Hematopoietic multipotent progenitor cell treated with erythropoietin and hydrocortisone succinate and interleukin-3 and kit ligand, for 15 days (in vitro differentiated cells): ENCODE measurements at regions not wholly inside any gene's neighbourhood (a gene's known extent, or its start where the extent isn't known, plus 50 kb on each side); places are given as distances from the start of the nearest gene placed in this dataset.
"Not testable (repeated sequence)": the region's sequence is repeated elsewhere in the genome, so short reads cannot be mapped to it uniquely, and the experiment has no call there.

Experiments
- DNase-seq: peaks from one replicate; pipeline ENCODE4 v3.0.0-alpha.2; 2015; ENCODE audit warnings: low spot score

- DNase-seq, result no peak
Observed at GRCh38 chr1:95614197-95614596, 380.2 kb downstream of the RWDD3 start.

DNA sequence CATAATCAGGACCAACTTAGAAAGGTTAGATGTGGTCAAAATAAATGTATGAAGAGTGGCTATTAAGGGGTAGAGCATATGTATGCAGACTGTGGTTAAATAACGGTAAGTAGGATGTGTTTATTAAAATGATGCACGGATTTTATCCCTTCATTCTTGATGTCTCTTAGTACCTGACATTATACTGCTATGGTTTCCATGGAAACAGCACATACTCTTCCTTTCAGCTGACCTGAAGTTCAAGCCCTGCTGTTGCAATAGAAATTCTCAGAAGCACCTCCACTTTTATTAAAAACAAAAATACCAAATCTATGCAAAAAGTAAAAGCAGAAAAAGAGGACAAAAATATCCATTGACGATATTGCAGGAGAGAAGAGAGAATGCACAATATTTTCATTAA is 381.4 kb downstream of the RWDD3 start:
- DNase-seq, result no peak

GRCh38 chr1:95620076-95620475 is 386.1 kb downstream of the RWDD3 start:
- DNase-seq, result no peak

DNA sequence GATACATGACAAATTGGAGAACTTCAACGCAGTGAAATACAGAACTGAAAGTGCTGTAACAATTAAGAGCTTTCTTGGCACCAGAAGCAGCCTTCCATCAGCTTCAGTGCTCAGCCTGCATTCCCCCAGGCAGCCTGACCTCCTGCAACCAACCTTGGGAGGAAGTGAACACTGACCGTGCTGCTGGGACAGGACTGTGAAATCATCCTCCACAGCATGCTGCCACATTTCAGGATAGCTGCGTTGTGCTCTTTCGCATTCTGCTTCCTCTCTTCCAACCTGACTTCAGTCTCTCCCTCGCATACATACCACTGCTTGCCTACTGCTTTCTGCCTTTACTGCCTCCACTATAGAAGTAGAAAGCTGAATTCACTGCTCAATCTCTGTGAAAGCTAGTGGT is 388.6 kb downstream of the RWDD3 start:
- no peak for DNase-seq

GRCh38 chr1:95625224-95625623 is 391.2 kb downstream of the RWDD3 start:
- no peak for DNase-seq

DNA sequence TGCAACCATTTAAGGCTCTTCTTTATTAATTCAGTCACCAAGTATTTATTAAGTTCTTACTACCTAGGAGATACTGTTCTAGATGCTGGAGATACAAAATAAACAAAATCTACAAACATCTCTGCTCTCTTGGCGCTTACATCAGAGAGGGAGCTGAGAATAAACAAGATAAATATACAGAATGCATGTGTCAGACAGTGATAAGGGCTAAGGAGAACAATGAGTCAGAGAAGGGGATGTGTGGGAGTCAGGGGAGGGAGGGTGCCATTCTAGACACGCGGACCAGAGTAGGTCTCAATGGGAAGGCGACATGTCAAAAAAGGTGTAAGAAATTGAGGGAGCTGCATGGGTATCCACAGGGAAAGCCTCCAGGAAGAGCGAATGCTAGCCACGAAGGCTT is 393.2 kb downstream of the RWDD3 start:
- no peak for DNase-seq

GRCh38 chr1:95631695-95632094 is 397.7 kb downstream of the RWDD3 start:
- DNase-seq, result no peak

GRCh38 chr1:95635811-95636210 is 401.8 kb downstream of the RWDD3 start:
- DNase-seq, result no peak

DNA sequence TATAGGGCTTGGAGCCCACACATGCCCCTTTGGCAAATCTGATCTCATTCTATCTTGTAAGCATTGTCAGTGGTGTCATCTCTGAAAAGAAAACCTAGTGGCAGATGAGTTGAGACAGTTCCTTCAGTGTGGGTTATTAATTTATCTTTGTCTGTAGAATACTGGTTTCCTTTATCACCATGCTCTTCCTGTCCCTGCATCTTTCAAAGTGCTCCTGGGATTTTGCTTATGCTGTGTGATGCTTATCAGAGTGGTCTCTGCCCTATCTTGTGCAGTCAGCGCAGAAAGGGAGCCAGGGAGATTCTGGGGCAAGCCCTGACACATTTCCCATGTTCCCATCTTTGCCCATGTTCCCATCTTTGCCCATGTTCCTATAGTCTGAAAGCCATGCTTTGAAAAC is 402.9 kb downstream of the RWDD3 start:
- no peak for DNase-seq

DNA sequence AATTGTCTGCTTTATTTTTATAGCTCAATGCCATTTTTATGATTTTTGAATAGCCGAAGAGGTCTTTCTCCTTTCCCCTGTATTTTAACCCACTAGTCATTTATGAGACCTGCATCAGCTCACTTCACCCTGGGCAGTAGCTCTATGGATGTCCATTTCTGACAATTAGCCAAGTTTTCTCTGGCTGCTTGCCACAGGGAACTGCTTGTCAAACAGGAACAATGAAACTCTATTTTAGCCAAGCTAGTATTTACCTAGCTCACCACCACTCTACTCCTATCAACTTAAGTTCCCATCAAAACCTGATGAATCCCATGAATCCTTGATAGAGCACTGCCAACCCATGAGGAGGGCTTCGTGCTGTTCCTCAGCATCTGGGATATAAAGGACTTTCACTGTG is 406.7 kb downstream of the RWDD3 start:
- no peak for DNase-seq

GRCh38 chr1:95641386-95641785 is 407.4 kb downstream of the RWDD3 start:
- no peak for DNase-seq

DNA sequence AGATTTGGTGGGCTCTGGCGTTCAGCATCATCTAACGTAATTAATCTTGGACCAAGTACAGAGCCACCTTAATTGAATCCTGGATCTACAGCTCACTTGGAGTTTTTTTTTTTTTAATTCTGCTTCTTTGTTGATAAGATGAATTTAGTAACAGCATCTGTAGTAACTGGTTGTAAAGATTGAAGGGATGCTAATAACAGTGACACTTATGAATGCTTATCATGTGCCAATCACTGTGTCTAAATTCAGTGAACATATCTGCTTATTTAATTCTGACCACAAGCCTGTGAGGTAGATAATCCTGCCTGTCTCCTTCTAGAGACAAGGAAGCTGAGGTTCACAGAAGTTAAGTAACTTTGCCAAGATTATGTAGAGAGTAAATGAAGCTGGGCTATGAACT is 408.0 kb downstream of the RWDD3 start:
- no peak for DNase-seq

DNA sequence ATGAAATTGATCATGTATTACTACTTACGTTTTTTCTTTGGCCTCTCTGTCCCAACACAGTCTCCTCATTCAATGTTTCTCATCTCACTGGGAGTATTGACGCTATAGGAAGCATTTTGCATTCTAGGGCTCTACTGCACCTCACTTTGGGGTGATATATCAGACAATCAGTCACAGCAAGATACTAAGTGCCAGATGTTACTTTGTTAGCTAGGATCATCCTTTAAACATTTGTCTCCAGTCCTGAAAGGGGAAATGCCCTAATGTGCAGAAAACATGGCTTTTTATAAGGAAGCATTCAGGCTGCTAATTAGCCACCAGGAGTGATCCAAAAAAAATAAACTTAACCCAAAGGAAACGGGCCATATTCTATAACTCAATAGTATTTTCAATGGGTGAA is 409.1 kb downstream of the RWDD3 start:
- no peak for DNase-seq

DNA sequence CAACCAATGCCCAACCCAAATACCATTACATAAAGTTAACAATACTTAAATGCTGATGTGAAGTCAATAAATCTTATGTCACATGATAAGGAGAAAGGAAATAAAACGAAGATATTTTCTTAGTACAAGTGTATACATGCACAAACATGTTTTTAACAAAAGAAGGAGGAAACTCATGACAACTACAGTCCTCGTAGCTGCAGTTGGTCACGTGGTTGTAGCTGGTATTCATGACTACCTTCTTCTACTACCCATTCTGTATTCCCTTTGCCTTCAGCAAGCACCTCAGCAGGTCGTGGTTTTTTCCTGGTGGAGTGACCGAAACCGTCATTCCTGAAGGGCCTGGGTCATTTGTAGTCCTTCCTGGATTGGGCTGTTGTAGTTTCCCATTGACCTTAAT is 411.1 kb downstream of the RWDD3 start:
- not testable (repeated sequence) for DNase-seq

DNA sequence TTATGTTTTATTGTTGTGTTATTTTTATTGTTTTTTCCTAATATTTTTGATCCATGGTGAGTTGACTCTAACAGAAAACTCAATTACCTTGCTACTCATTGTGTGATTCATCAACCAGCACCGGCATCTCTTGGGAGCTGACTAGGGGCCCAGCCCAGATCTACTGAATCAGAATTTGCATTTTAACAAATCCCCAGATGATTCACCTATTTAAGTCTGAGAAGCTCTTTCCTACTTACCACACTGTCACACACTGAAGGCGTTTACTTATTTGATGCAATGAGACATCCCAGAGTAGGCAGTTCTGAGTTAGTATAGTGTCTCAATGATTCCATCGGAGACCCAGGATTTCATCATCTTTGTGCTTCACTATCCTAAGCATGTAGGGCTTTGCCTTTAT is 416.6 kb downstream of the RWDD3 start:
- DNase-seq, result no peak

DNA sequence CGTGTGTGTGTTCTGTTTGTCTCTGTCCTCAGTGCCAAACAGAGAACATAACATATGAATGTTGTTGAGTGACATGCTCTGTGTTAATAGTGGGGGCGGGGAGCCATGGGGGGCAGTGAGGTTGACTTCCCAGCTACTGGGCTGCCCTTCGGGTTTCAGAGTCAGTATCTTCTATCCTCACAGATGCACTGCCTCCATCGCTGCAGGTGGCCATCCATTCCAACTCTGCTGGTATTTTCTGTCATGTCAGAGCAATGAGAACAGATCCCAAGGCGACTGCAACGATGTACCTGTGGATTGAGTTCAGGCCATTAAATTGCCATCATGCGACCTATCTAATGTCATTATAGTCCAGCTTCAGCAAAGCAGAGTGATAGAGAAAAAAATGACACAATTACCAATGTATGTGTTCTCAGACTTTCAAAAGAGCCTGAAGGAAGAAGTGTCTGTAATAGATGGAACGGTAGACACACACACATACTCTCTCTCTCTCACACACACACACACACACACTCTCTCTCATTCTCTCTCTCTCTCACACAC is 418.5 kb downstream of the RWDD3 start:
- no peak for DNase-seq

GRCh38 chr1:95653618-95654017 is 419.6 kb downstream of the RWDD3 start:
- no peak for DNase-seq

GRCh38 chr1:95655321-95656020 is 421.5 kb downstream of the RWDD3 start:
- DNase-seq, result no peak

- no peak for DNase-seq
Observed at GRCh38 chr1:95657248-95657647, 423.2 kb downstream of the RWDD3 start.

DNA sequence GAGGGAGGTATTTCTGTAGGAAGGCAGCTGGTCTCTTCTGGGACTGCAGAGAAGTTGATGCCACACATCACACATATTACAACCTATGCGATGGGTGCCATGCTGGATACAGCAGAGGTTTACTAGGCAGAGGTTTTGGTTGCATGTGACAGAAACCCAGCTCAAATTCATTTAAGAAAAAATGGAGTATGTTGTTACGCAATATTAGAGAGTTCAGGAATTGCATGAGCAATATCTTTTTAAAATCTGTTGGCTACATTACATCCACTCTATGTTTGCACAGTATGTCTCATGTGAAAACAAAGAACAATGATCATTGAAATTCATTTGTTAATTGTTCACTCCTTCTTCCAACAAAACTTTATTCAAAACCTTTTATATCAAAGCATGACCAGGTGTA is 425.2 kb downstream of the RWDD3 start:
- DNase-seq, result no peak

- DNase-seq, result no peak
Observed at GRCh38 chr1:95659588-95659987, 425.6 kb downstream of the RWDD3 start.

DNA sequence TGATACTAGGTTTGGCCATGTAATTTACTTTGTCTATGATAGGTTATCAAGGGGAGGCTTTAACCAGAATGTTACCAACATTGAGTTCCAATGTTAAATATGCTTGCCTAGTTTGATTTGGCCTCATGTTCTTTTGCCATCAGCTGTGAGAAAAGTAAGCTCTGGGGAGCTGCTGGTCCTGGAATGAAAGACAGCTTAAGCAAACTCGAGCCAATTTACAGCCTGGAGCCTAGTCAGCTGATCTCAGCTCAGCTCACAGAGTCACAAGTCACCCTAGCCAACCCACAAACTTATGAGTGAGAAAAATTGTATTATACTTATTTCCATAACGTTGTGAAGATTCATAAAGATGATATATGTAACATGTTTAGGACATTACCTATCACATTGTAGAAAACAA is 426.7 kb downstream of the RWDD3 start:
- DNase-seq, result no peak

DNA sequence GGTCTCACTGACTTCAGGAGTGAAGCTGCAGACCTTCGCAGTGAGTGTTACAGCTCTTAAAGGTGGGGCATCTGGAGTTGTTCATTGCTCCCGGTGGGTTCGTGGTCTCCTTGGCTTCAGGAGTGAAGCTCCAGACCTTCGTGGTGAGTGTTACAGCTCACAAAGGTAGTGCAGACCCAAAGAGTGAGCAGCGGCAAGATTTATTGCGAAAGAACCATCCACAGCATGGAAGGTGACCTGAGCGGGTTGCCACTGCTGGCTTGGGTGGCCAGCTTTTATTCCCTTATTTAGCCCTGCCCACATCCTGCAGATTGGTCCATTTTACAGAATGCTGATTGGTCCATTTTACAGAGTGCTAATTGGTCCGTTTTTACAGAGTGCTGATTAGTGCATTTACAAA is 429.5 kb downstream of the RWDD3 start:
- not testable (repeated sequence) for DNase-seq

- no peak for DNase-seq
Observed at GRCh38 chr1:95668165-95668564, 434.2 kb downstream of the RWDD3 start.
